CD4-positive, alpha-beta T cell treated with Interleukin-4 for 1 hour (primary cell): ENCODE measurements at regions not wholly inside any gene's neighbourhood (a gene's known extent, or its start where the extent isn't known, plus 50 kb on each side); places are given as distances from the start of the nearest gene placed in this dataset.

Experiments
- DNase-seq, 2 donors: peaks; one replicate each; pipeline ENCODE4 v3.0.0-alpha.2; 2020 to 2022

DNA sequence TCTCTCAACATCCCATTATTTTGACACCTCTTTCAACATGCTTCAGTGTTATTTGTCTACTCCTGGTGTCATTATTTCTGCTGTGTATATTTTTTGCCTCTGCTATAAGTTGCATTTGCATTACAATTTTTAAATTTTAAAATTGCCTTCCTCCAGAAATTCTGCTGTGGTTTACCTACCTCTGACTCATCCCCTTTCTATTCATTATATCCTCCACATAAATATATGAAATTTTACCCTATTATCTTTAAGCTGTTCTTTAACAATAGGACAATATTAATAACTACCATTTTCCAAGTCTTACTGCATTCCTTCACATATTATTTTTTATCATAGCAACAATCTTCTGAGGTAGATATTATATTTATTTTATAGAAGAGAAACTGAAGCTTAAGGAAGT lies 178.1 kb upstream of the NRIP1 start:
- no peak for DNase-seq

DNA sequence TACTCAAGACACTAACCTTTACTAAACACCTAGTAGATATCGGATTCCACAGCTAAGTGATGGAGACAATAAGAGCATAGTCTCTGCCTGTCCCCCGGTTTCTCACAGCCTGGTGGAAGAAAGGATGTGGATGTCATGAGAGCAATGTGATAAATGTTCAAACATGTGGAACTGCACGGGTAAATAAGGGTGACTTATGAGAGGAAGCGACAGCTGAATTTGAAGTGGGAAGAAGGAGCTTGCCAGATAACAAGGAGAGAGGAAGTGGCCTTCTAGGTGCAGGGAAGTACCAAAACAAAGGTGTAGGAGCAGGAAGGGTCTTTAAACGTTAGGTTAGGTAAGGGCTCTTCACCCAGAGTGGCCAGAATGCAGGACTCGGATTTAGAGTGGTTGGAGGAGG lies 178.6 kb upstream of the NRIP1 start:
- no peak for DNase-seq

DNA sequence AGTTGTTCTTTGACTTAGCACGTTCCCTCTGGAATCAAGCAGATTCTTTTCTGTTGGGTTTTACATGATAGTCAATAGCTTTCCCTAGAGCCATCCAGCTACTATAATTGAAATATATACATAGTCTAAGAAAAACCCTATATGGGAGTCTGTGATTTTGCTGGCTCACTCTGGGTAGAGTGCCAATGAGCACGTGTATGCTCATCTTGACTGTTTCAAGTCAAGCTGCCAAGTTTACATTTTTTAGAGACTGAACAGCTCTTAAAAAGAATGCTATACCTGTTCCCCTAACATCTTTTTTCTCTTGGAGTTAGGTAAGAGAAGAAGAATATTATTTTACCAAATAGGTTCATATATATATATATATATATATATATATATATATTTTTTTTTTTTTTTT lies 182.8 kb upstream of the NRIP1 start:
- no peak for DNase-seq

DNA sequence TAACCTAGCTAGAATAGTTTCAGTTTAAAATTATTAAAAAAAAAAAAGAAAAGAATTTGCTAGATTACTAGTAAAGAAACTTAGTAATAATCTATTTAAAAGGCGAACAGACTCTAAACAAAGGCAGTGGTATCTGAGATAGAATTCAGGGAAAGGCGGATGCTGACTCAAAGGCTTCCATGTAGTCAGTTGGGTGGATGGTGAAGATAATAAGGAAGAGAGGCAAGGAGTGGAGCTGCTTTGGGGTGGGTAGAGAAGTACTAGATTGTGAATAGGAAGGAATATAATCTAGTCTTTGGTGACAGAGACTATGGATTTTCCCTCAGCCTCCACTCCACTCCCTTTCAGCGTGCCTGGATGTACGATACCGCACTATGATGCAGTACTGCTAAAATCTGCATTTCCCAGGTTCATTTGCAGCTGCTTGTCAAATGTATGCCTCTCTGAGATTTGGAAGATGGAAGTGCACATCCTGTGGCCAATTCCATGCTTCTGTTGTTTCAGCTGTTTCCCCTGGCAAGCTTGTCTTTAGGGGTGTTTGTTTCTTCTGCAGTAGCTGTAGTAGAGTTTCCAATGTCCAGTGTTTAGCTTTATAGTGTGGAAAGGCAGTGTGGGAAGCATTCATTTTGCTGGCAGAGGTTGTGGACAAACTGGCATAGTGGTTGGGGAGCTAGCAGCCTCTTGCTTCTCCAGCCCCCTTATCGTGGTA lies 184.6 kb upstream of the NRIP1 start:
- no peak for DNase-seq

DNA sequence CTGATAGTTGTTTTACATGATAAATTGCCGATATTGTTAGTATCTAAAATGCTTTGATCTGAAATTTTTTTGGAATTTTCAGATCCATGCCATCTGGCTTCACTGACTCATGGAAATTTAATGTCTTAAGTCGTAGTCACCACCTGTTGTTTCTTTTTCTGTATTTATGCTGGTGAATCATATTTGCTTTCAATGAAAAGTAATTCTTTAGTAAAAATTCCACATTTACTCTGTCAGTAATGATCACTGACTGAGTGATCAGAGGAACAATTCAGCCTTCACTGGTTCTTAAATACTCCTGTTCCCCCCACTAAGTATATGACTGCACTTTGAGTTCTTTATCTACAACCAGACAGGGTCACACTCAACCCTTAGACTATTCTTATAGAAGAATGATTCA lies 185.6 kb upstream of the NRIP1 start:
- no peak for DNase-seq

DNA sequence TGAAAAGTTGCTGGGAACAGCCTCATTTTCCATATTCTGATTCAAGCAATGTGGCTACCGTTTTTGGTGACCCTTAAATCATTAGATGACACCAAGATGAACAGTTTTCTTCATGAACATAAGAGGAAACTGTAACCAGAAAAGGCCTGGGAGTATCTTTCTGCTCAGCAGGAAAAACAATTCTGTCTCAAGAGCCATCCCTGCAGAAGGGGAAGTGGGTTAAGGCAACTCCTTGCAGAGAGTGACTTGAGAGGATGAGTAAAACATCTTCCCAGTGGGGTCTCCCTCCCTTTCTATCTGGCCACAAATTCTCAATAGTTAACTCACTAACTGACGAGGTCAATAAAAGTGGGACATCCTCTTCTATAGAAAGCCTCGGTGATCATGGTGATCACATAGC lies 187.6 kb upstream of the NRIP1 start:
- DNase-seq: no peak

DNA sequence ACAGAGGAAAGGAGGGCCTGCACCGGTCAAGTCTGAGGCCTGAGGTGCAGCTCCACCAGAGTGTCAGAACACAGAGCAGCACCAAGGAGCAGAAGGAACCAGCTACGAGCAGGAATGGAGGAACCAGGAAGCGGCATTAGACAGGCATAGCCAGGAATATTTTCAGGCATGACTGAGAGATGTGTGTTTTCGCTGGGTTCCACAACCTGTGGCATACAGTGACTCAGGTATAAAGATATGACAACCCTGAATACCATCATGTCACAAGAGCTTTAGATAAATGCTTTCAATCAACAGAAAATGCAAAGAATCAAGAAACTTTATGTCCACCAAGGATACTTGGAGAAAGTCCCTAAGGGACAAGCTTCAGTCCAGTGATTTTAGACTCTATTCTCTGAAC lies 189.3 kb upstream of the NRIP1 start:
- DNase-seq: no peak

DNA sequence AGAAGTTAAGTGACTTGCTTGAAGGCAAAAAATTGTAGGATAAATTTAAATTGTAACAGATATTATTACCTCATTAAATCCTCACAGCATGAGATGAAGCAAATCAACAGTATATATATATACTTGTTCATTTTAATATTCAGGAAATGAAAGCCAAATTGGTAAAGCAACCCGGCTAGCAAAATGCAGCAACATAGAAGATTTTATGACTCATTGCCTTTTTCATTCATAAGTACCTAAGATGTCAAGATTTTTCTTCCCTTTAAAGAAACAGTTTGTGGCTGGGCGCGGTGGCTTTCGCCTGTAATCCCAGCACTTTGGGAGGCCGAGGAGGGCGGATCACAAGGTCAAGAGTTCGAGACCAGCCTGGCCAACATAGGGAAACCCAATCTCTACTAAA lies 190.5 kb upstream of the NRIP1 start:
- DNase-seq: no peak

DNA sequence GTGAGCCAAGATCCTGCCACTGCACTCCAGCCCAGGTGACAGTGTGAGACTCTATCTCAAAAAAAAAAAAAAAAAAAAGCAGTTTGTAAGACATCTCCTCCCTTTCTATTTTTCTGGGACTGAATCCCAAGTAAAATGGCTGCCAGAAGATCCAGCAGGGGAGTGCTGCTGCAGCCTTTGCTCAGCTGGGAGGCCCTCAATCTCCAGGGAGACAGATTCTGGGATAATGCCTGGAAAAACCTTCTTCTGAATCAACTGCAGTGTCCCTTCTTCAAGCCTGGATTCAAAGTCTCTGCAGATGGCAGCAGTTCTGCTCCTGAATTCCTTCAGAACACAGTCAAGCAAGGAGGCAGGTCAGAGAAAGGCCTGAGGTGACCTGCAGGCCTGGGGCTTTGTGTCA lies 191.0 kb upstream of the NRIP1 start:
- DNase-seq: no peak

DNA sequence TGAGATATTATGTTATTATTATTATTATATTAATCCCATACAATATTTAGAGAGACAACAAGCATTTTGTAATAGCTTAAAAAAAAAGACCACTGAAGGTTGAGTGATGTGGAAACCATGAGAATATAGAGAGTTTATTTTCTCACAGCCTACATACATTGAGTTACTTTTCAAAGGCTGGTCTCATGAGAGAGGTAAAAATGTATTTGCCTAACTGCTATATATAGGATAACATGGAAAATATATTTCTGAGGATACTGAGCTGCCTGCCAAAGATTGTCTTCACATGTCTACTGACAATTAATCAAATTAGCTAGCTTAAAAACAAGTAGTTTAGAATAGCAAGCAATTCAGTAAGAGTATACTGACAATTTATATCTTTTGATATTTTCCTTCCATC lies 192.2 kb upstream of the NRIP1 start:
- no peak for DNase-seq

DNA sequence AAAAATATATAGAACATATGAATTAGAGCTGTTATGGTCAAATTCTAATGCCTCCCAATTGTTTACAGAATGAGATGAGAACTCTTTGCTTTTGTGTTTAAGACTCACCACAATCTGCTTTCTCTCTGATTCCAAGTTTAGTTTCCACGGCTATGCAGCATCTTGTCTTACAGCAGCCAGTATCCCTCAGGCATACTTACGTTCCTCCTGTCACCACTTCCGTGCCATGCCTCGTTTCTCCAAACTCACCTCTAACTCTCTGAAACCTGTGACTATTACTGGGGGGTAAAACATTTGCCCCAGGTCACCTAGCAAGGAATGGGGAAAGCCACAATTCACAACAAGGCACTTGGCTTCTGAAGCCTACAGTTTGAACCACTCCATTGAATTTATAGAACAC lies 192.8 kb upstream of the NRIP1 start:
- DNase-seq: no peak

DNA sequence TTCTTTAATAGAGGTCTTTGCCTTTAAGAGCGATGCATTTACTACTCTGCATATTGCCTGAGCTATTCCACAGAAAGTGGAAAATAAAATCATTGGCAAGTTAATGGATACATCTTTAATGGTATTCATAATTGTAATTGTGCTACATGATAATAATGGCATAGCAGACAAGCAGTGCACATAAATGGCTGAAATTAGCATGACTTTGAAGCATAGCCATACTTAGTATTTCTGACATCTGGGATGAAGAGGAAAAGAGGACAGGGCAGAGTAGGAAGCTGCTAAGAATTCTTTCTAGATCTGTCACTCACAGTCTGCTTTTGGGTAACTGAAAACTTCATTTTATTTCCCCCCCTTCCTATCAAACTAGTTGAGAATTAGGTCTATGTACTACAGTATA lies 195.0 kb upstream of the NRIP1 start:
- DNase-seq: no peak

DNA sequence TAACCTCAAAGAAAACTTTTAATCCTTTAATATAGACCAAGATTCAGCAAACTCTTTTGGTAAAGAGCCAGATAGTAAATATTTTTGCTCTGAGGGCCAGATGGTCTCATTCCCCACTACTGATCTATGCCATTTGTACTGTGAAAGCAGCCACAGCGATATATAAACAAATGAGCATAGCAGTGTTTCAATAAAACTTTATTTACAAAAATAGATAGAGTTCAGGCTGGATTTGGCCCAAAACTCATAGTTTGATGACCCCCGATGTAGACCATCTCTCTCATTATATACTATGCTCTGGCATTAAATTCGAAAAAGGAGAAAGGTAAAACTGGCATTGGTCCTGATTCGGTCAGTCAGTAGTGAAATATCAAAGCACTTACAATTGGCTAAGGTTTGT lies 195.8 kb upstream of the NRIP1 start:
- no peak for DNase-seq

DNA sequence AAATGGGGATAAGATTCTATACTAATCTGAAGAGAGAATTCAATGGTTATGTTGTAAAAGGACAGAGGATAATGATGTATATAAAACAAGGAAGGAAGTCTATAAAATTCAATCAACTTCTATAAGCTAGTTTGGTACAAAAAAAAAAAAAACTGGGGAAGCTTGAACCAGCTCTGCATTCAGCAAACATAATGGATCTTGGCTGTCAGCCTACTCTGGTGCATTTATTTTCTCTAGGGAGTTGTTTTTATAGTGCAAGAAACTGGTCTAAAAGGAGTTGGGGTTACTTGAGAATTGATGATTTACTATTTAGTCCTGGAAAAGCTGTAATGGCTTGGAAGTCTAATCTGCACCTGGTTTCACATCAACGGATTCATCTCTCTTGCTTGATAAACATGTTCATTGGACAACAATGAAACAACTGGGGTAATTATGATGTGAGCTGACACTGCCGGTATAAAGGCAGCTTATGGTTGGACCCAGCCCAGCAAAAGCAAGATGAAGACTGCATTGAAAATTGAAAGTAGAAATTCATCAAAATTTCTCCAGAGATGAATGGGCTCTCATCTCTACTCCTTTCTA lies 199.4 kb upstream of the NRIP1 start:
- DNase-seq: no peak

DNA sequence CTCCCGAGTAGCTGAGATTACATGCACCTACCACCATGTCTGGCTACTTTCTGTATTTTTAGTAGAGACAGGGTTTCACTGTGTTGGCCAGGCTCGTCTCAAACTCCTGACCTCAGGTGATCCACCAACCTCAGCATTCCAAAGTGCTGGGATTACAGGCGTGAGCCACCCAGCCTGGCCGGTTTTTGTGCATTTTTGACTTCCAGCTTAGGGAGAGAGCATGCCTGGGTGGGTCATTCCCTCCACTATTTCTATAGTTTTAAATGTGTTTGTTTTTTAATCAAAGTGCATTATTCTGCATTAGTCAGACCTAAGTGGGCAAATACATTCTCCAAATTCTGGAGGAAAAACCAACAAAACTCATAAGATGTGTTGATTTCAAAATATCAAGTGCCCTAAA lies 207.4 kb upstream of the NRIP1 start:
- DNase-seq: no peak

DNA sequence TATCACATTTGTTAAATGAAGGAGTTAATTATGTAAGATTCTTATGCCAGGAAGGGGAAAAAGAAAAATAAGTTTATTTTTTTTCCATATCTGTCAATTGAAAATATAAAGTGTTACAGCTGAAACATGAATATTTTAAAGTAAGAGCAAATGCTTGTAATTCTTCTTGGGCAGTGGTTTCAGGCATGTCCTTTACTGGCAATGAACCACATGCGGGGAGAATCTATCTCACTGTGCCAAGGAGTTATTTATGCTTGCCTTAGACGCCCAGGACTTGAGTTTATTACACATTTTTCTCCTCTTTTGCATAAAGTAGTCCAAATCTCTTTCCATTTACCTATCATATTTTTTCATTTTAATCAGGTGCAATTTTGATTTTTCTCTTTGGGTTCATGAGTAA lies 207.8 kb upstream of the NRIP1 start:
- DNase-seq: no peak

DNA sequence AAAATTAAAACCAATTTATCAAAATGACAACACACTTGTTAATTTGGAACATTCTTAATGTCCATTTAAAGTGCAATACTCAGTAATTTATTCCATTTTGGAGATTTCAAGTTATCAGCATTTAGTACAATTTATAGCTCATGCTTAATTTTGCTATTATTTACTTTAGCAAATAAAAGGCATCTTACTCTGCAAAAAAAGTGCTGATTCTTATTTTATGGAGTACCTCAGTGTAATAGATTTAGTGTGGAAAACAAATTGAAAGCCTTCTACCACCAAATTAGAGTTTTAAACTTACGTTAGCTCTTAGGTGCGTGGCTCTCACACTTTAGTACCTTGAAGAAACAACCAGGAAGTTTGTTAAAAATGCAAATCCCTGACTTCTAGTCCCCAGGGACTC lies 208.4 kb upstream of the NRIP1 start:
- no peak for DNase-seq

DNA sequence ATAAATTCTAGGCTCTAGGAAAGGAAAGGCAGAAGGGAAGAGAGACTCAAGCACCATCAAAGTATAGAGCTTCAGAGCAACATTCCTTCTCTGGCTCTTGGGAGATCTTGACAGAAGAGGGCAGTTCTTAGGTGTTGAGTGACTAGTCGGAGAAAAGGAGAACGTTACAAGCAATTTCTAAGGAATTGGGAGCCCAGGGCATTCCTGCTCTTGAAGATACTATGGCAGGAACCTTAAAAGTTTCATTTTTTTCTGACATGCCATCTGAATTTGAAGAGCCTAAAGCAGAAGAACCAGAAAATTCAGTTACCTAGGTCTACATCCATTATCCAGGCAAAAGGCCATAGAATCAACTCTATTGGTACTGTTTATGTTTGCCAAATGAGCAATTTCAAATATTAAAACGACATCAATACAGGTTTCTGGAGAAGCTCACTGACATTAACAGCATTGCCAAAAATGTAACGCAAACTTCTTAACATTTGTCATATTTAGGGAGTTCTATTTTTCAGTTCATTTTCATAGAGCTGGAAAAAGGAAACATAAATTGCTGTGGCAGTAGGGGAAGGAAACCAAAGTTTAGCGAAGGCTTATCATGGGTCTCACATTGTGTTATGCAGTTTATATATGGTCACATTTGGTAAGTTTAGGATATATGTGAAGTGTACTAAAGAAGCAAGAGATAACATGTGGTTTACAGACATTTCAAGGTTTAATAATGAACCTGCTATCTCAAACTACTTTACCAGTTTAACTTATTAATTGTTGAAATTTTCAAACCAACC lies 210.1 kb upstream of the NRIP1 start:
- no peak for DNase-seq

DNA sequence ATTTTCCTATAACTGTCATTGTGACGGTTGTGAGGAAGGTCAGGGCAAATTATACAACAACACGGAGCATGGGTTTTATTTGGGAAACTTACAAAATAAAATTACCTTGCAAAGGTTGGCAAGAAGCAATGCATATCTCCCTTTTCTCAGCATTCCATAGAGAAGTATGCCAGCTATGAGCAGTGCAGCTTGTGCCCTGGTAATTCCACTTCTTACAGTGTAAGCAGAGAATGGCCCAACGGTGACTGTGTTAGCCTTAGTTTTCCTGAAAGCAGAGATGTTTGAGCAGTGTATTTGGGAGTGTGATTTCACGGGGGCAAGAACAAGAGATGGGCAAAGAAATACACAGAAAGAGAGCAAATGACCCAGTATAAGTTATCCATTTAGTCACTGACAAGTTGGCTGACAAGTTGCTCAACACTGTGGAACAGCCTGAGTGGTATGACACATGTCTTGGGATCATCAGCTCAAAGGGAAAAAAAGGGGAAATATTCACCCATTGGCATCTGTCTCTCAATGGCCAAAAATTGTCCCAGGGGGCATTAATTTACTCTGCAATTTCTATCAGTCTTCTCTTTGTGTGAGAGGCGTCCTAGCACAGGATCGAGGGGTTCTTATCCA lies 210.9 kb upstream of the NRIP1 start:
- no peak for DNase-seq

DNA sequence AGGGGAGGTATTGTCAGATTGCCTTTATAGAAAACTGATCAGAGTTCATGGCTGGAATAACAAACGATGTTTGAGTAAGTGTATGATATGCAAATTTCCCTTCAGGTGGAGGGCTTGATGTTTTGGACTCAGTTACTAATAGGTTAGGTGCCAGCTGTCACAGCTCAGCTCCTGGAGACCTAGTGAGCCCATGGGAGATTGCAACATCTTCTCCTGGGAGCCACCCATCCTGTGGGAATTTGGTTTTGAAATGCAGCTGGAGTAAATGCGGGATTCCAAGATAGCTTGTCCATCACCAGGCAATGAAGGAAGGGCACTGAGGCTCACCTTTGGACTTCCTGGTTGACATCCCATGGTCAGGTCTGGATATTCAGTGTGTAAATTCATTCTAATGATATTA lies 211.4 kb upstream of the NRIP1 start:
- no peak for DNase-seq

DNA sequence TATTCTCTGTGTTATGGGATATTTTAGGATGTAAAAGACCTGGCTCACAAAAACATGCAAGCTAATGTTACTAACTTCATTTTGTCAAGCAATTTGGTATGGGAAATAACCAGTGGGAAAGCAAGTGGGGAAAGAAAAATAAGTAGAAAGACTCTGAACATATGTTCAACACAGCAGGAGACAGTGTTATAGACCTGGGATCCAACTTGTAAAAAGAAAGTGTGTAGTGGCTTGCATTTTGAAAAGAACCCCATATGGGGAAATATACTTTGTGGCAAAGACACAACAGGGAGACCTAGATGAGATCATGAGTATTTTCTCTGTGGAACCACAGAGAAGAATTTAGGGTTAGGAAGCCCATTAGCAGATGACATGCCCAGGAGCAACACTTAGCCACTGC lies 212.7 kb upstream of the NRIP1 start:
- no peak for DNase-seq

DNA sequence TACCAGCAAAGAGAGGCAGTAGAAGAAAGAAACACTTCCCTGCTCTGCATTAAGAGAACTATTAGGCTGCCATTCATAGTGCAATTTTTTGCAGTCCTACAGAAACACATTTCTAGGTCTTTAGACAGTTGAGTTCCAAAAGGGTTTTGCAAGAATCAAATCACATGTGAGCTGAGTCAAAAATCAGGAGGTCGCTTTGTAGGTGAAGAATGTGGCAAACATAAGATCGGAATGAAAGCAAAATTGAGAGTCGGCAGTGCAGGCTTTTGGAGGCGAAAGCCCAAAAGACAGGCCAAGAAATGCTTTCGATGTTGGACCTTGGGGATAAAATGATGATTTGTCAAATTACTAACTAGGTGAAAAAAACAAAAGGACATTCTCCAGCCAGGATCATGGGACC lies 213.5 kb upstream of the NRIP1 start:
- DNase-seq: no peak

DNA sequence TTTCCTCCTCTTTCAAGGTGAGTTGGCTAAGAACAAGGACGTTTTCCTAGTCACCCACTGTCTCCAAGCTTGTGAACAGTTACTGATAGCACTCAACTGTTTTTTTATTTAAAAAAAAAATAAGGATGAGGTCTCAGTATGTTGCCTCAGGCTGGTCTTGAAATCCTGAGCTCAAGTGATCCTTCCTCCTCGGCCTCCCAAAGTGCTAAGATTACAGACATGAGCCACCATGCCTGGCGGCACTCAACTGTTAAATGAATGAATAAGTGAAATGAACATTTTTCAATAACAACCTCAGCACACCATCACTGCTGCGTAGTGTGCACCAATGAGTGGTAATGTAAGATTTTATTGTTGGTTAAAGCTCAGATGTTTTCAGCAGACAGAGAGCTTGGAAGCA lies 214.1 kb upstream of the NRIP1 start:
- no peak for DNase-seq

DNA sequence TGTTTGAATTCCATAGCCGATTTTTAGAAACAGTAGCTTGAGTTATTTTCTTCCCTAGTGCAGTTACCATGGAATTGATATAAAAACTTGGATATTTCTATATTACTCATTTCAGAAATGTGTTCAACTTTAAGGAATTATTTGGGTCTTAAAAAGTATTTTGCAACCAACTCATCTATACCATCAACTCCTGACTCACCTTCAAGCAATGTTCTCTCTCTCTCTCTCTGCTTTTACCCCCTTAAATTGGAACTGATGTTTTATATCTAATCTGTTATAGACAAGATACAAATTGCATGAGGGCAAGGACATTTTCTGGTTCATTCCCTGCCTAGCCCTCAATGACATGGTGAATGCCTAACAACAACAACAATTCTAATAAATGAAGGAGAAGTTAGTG lies 214.7 kb upstream of the NRIP1 start:
- DNase-seq: no peak
